Inflammatory macrophage treated with lipopolysaccharide for 1 hour (primary cell): ENCODE measurements at regions not wholly inside any gene's neighbourhood (a gene's known extent, or its start where the extent isn't known, plus 50 kb on each side); places are given as distances from the start of the nearest gene placed in this dataset.
"Not testable (repeated sequence)": the region's sequence is repeated elsewhere in the genome, so short reads cannot be mapped to it uniquely, and the experiment has no call there.

ENCODE experiments used
- DNase-seq, 2 donors: peaks; one replicate each; pipeline ENCODE4 v3.0.0-alpha.2; 2020 to 2022

- DNase-seq: peak; percentile 7 to 46
Observed at GRCh38 chr10:128178302-128178958, 52.2 kb upstream of the MKI67 start.

GRCh38 chr10:128180843-128181242, 54.6 kb upstream of the MKI67 start:
- DNase-seq: no peak

GRCh38 chr10:128185627-128186026, 59.4 kb upstream of the MKI67 start:
- DNase-seq: no peak

GRCh38 chr10:128186959-128187787, 61.0 kb upstream of the MKI67 start:
- no peak for DNase-seq

- DNase-seq: no peak
Observed at GRCh38 chr10:128187788-128188185, 61.6 kb upstream of the MKI67 start.

- no peak for DNase-seq
Observed at GRCh38 chr10:128189176-128189575, 63.0 kb upstream of the MKI67 start.

- DNase-seq: no peak
Observed at GRCh38 chr10:128191847-128192246, 65.6 kb upstream of the MKI67 start.

- not testable (repeated sequence) for DNase-seq
Observed at GRCh38 chr10:128201826-128202225, 75.6 kb upstream of the MKI67 start.

GRCh38 chr10:128203028-128203427, 76.8 kb upstream of the MKI67 start:
- DNase-seq: no peak

GRCh38 chr10:128205591-128205990, 79.4 kb upstream of the MKI67 start:
- not testable (repeated sequence) for DNase-seq

GRCh38 chr10:128206676-128207075, 80.5 kb upstream of the MKI67 start:
- DNase-seq: no peak

GRCh38 chr10:128209862-128210214, 83.6 kb upstream of the MKI67 start:
- DNase-seq: no peak

- peak; percentile 56 to 90 for DNase-seq
Observed at GRCh38 chr10:128210215-128211063, 84.2 kb upstream of the MKI67 start.

- no peak for DNase-seq
Observed at GRCh38 chr10:128211064-128211504, 84.9 kb upstream of the MKI67 start.

- peak; percentile 71 to 95 for DNase-seq
Observed at GRCh38 chr10:128211953-128212727, 85.9 kb upstream of the MKI67 start.

GRCh38 chr10:128213156-128213555, 86.9 kb upstream of the MKI67 start:
- DNase-seq: no peak

GRCh38 chr10:128215733-128216132, 89.5 kb upstream of the MKI67 start:
- no peak for DNase-seq

- DNase-seq: no peak
Observed at GRCh38 chr10:128217136-128217535, 90.9 kb upstream of the MKI67 start.

GRCh38 chr10:128218161-128218560, 91.9 kb upstream of the MKI67 start:
- DNase-seq: no peak

- DNase-seq: no peak
Observed at GRCh38 chr10:128219295-128219694, 93.1 kb upstream of the MKI67 start.

GRCh38 chr10:128220021-128220420, 93.8 kb upstream of the MKI67 start:
- DNase-seq: no peak

GRCh38 chr10:128221117-128221516, 94.9 kb upstream of the MKI67 start:
- no peak for DNase-seq

GRCh38 chr10:128221807-128222206, 95.6 kb upstream of the MKI67 start:
- no peak for DNase-seq
